Islet precursor cell (in vitro differentiated cells): ENCODE measurements at regions not wholly inside any gene's neighbourhood (a gene's known extent, or its start where the extent isn't known, plus 50 kb on each side); places are given as distances from the start of the nearest gene placed in this dataset.
"Not testable (repeated sequence)": the region's sequence is repeated elsewhere in the genome, so short reads cannot be mapped to it uniquely, and the experiment has no call there.

Source experiments
- DNase-seq: peaks from one replicate; pipeline ENCODE4 v3.0.0-alpha.2; 2018

GRCh38 chr4:95898226-95898625 lies 58.3 kb downstream of the PDHA2 start:
- no peak for DNase-seq

DNA sequence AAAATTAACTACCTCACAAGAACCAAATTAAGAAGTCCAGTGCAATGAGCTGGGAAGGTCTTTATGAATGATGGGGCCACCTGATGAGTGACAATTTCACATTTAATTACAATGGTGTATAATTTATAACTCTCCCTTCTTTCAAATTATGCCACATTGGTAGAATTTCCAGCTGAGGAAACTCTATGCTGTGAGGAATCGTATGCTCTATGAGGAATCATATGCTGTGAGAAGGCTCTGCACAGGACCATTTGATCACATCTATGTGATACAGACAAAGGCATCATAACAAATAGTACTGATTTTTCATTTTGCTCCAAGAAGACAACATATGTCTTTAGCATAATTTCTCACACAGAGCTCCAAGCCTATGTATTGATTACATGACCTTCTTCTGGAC lies 69.3 kb downstream of the PDHA2 start:
- no peak for DNase-seq

DNA sequence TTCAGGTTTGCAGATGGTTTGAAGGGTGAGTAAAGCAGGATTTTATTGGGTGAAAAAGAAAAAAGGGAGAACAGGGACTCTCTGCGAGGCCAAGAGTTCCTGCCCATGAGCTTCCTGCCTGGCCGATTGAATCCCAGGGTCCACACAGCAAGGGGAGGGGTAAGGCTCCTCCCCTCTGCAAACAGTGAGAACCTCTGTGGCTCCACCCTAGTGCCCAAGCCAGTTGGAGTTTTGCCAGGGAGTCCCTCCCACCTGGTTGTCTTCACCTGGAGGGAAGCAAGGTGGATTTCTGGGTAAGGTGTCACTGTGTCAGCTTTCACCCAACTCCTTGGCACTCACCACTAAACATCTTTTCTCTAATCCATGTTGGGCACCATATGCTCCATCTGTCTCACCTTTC lies 70.9 kb downstream of the PDHA2 start:
- DNase-seq = no peak

- DNase-seq = no peak
Measured at GRCh38 chr4:95921470-95921869, 81.6 kb downstream of the PDHA2 start.

DNA sequence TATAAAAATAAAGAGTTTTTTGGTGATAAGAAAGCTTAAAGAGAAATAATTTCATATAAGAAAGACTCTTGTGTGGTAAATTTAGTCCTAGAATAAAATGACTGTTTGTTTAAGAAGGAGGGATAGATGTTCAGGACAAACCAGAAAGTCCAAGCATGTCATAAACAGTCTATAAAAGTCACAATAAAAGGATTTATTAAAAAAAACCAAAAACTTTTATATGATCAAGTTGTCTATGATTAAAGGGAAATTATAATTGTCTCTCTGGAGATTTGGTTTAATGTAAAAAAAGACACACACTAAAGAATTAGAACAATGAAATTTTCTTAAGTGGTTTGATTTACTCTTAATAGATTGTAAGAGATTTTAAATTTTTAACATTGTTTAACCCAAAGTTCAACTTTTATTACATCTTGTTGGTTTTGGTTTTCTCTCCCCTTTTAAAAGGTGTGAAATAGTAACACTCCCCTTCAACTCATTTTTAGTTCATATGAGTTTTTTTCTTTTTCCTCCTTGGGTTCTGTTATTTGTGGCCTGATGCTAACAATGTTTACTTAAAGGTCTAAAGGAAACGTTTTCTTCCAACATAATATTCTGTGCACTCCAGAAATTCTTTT lies 89.7 kb downstream of the PDHA2 start:
- no peak for DNase-seq

GRCh38 chr4:95939141-95939540 lies 99.2 kb downstream of the PDHA2 start:
- DNase-seq = no peak

DNA sequence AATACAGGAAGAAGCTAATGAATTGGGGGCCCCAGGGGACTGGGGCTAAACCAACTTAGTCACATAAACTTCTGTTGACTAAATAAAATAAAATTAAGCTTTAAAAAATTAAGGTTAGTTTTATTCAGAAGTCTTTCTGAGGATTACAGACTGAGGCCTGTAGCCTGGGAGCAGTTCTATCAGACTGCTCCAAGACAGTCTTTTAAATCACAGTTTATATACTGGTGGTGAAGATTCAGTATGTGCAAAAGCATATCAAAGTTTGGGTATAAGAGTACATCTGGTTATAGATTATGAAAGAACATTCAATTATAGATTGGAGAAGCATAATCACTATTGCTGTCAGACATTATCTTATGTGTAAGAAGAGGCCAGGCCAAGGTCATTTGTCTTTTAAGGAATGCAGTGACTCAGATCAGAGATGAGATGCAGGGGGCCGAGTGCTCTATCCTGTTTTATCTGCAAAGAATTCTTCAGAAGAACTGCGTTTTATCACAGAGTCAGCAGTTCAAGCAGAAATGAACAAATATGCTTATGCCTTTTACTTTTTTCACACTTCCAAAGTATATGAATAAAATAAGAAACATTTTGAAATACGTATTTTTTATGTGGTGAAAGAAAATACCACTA lies 109.4 kb downstream of the PDHA2 start:
- no peak for DNase-seq

GRCh38 chr4:95949808-95950207 lies 109.9 kb downstream of the PDHA2 start:
- DNase-seq = no peak

DNA sequence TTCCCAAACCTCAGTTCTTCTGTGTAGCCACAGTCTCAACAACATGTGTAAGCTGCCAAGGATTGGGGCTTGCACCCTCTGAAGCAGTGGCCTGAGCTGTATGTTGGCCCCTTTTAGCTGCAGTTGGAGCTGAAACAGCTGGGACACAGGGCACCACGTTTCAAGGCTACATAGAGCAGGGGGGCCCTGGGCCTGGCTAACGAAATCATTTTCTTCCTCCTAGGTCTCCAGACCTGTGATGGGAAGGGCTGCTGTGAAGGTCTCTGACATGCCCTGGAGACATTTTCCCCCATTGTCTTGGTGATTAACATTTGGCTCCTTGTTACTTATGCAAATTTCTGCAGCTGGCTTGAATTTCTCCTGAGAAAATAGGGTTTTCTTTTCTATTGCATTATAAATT lies 112.6 kb downstream of the PDHA2 start:
- DNase-seq = not testable (repeated sequence)

- no peak for DNase-seq
Measured at GRCh38 chr4:95956094-95956493, 116.2 kb downstream of the PDHA2 start.

- DNase-seq = no peak
Measured at GRCh38 chr4:95957054-95957453, 117.2 kb downstream of the PDHA2 start.

DNA sequence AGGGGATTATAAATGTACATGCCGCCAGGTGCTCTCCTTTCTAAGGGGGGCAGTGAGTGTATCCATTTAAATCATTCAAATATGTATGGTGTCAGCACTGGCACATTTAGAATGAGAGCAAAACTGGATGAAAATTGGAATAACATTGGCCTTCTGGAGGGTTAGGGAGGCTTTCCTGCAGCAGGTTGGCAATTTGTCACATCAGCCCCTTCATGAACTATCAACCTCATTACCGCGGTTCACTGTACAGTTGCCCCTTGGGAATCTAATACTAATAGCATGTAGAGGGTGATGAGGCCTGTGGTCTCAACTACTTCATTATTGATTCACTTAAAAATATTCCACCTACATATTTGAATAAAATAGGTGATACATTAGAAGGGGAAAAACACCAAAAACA lies 117.9 kb downstream of the PDHA2 start:
- no peak for DNase-seq

- no peak for DNase-seq
Measured at GRCh38 chr4:95959182-95959581, 119.3 kb downstream of the PDHA2 start.

GRCh38 chr4:95959633-95960032 lies 119.7 kb downstream of the PDHA2 start:
- no peak for DNase-seq

GRCh38 chr4:95963456-95963855 lies 123.6 kb downstream of the PDHA2 start:
- no peak for DNase-seq

GRCh38 chr4:95979961-95980876 lies 140.3 kb downstream of the PDHA2 start:
- no peak for DNase-seq

- DNase-seq = no peak
Measured at GRCh38 chr4:95980877-95981360, 141.0 kb downstream of the PDHA2 start.

- DNase-seq = no peak
Measured at GRCh38 chr4:95981591-95981990, 141.7 kb downstream of the PDHA2 start.

DNA sequence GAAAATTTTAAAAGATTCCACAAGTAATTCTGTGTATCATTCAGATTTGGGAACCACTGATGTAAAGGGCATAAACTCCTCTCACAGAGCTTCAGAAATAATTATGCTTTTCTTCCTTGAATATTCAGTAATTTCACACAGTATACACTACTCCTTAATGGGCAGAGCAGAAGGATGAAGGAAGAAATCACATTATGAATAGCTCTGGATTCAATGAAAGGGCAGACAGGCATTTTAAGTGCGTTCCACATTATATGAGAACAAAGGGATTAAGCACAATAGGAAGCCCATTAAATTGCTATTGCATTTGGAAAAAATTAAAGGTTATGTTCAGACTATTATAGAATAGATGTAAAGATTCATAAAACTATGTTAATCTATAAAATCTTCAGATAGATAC lies 142.6 kb downstream of the PDHA2 start:
- no peak for DNase-seq

DNA sequence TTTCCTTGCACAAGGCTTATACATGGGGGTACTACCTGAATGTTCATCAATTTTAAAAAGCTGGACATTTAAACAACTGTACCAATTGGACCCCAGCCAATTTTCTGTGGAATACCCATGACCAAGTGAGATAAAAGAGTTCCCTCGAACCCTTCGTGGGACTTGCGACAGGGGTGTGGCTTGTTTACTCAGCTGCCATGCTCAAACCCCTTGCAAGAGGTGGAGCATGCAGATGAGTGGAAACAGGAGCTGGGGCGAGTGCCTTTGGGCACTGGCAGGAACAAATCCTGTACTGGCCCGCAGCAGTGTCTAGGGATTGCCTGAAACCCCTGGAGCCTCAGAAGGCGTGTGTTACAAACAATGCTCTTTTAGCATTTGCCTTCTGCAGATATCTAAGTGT lies 144.2 kb downstream of the PDHA2 start:
- DNase-seq = no peak

GRCh38 chr4:95985051-95985450 lies 145.2 kb downstream of the PDHA2 start:
- DNase-seq = no peak

- no peak for DNase-seq
Measured at GRCh38 chr4:95985791-95986550, 146.1 kb downstream of the PDHA2 start.

DNA sequence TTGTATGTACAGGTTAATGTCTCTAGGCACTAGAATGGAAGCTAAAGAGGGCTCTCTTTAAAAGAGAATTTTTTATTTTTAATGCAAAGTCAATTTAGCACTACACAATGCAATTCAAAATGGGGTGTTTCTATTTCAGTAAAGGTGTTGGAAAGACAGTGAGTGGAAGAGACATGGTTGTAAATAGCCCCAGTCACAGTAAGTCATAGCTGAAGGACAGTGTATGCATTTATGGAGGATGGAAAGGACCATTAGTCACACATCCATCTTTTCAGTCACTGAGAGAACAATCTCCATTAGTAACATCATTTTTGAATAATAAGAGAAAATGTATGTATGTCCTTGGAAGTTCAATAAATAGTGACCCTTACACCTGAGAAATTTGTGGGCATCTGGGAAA lies 148.0 kb downstream of the PDHA2 start:
- DNase-seq = no peak
